HG02610 (cell line): ENCODE measurements at regions not wholly inside any gene's neighbourhood (a gene's known extent, or its start where the extent isn't known, plus 50 kb on each side); places are given as distances from the start of the nearest gene placed in this dataset.
"Not testable (repeated sequence)": the region's sequence is repeated elsewhere in the genome, so short reads cannot be mapped to it uniquely, and the experiment has no call there.

Source experiments
- ATAC-seq: cut with Tn5 transposase; IDR thresholded peaks from one replicate; pipeline ENCODE4 v1.9.1; 2021; ENCODE audit warnings: mild to moderate bottlenecking, moderate library complexity; ENCODE audit not compliant: unreplicated experiment

- no peak for ATAC-seq
Measured at GRCh38 chr1:30111431-30111830, 612.0 kb downstream of the MATN1 start.

- no peak for ATAC-seq
Measured at GRCh38 chr1:30110846-30111245, 612.5 kb downstream of the MATN1 start.

GRCh38 chr1:30109853-30110252 lies 613.5 kb downstream of the MATN1 start:
- no peak for ATAC-seq

- no peak for ATAC-seq
Measured at GRCh38 chr1:30108186-30108585, 615.2 kb downstream of the MATN1 start.

GRCh38 chr1:30106125-30106524 lies 617.3 kb downstream of the MATN1 start:
- ATAC-seq, result no peak

GRCh38 chr1:30104551-30104950 lies 618.8 kb downstream of the MATN1 start:
- ATAC-seq, result no peak

- no peak for ATAC-seq
Measured at GRCh38 chr1:30103708-30104411, 619.5 kb downstream of the MATN1 start.

GRCh38 chr1:30102605-30103004 lies 620.8 kb downstream of the MATN1 start:
- no peak for ATAC-seq

GRCh38 chr1:30101487-30102227 lies 621.7 kb downstream of the MATN1 start:
- no peak for ATAC-seq

- ATAC-seq, result no peak
Measured at GRCh38 chr1:30101016-30101415, 622.4 kb downstream of the MATN1 start.

- ATAC-seq, result no peak
Measured at GRCh38 chr1:30100524-30100862, 622.9 kb downstream of the MATN1 start.

GRCh38 chr1:30099587-30100523 lies 623.5 kb downstream of the MATN1 start:
- no peak for ATAC-seq

- ATAC-seq, result not testable (repeated sequence)
Measured at GRCh38 chr1:30097851-30098250, 625.5 kb downstream of the MATN1 start.

- ATAC-seq, result no peak
Measured at GRCh38 chr1:30095451-30096025, 627.8 kb downstream of the MATN1 start.

GRCh38 chr1:30095051-30095450 lies 628.3 kb downstream of the MATN1 start:
- no peak for ATAC-seq

GRCh38 chr1:30092051-30092858 lies 631.1 kb downstream of the MATN1 start:
- no peak for ATAC-seq

- ATAC-seq, result no peak
Measured at GRCh38 chr1:30090162-30090820, 633.1 kb downstream of the MATN1 start.

GRCh38 chr1:30089024-30089430 lies 634.4 kb downstream of the MATN1 start:
- ATAC-seq, result no peak

GRCh38 chr1:30088594-30088993 lies 634.8 kb downstream of the MATN1 start:
- no peak for ATAC-seq

- ATAC-seq, result no peak
Measured at GRCh38 chr1:30087465-30087864, 635.9 kb downstream of the MATN1 start.
